CD4-positive, alpha-beta T cell (primary cell): ENCODE measurements at regions not wholly inside any gene's neighbourhood (a gene's known extent, or its start where the extent isn't known, plus 50 kb on each side); places are given as distances from the start of the nearest gene placed in this dataset.

ENCODE experiments used
- ATAC-seq: fragments of 200-7000 bp; cut with Tn5 transposase; one replicate; pipeline ENCODE4 v1.10.0; 2022; ENCODE audit warnings: mild to moderate bottlenecking; ENCODE audit not compliant: poor library complexity
- CTCF ChIA-PET: fragments of 350-600 bp; sonication (Branson Sonifier 250); formaldehyde crosslinking; loops from one replicate; lab custom pipeline; 2021; ENCODE audit warnings: antibody characterized with exemption, inconsistent platforms; lab: Charles Lee
- POLR2A ChIA-PET: fragments of 350-600 bp; sonication (Branson Sonifier 250); formaldehyde crosslinking; loops from one replicate; lab custom pipeline; 2021; ENCODE audit warnings: antibody characterized with exemption, inconsistent platforms; lab: Charles Lee
- DNase-seq, 14 experiments: peaks; one replicate each; pipeline ENCODE4 v3.0.0-alpha.2; 2013 to 2020; ENCODE audit warnings: mixed read lengths in 2 of 14
- H3K27ac ChIP-seq, 2 donors: one replicate each; pipeline versions ENCODE4 v1.5.1 to v1.7.0; 2013; ENCODE audit warnings: low read length in 2 of 2, low read depth in 1 of 2, mild to moderate bottlenecking in 1 of 2
- H3K27me3 ChIP-seq, 2 experiments: 1 replicate in 1 of 2; 2 replicates in 1 of 2; pipeline versions ENCODE4 v1.6.1 to v1.7.0; 2013; ENCODE audit warnings: low read length in 2 of 2, control low read depth in 1 of 2, mild to moderate bottlenecking in 1 of 2, moderate library complexity in 1 of 2; ENCODE audit not compliant: insufficient read depth in 2 of 2, control insufficient read depth in 1 of 2
- H3K36me3 ChIP-seq: one replicate; pipeline ENCODE4 v1.6.1; 2013; ENCODE audit warnings: low read length, control low read depth; ENCODE audit not compliant: insufficient read depth
- H3K4me1 ChIP-seq: one replicate; pipeline ENCODE4 v1.6.1; 2013; ENCODE audit warnings: low read length, control low read depth; ENCODE audit not compliant: insufficient read depth
- H3K4me3 ChIP-seq: one replicate; pipeline ENCODE4 v1.5.1; 2013; ENCODE audit warnings: mild to moderate bottlenecking, low read length, moderate library complexity
- H3K9me3 ChIP-seq, 2 experiments: 1 replicate in 1 of 2; 2 replicates in 1 of 2; pipeline versions ENCODE4 v1.6.1 to v1.7.0; 2013; ENCODE audit warnings: low read length in 2 of 2, mild to moderate bottlenecking in 2 of 2, control low read depth in 1 of 2, moderate library complexity in 1 of 2; ENCODE audit not compliant: control insufficient read depth in 1 of 2, insufficient read depth in 1 of 2
- H3K27ac Mint-ChIP-seq: one replicate; pipeline ENCODE4 v1.8.0; 2020; ENCODE audit warnings: mixed read lengths
- H3K27me3 Mint-ChIP-seq: one replicate; pipeline ENCODE4 v1.8.0; 2021; ENCODE audit warnings: mixed read lengths
- H3K36me3 Mint-ChIP-seq: one replicate; pipeline ENCODE4 v1.8.0; 2021; ENCODE audit warnings: low read depth, mixed read lengths
- H3K4me1 Mint-ChIP-seq: one replicate; pipeline ENCODE4 v1.8.0; 2021; ENCODE audit warnings: low read depth, mixed read lengths
- H3K4me3 Mint-ChIP-seq: one replicate; pipeline ENCODE4 v1.8.0; 2020; ENCODE audit warnings: mild to moderate bottlenecking, mixed read lengths
- H3K9me3 Mint-ChIP-seq: one replicate; pipeline ENCODE4 v1.8.0; 2020; ENCODE audit warnings: mixed read lengths
- intact Hi-C, 2 experiments: fragments of 100-400 bp; cut with DNase I in 1 of 2; cut with micrococcal nuclease in 1 of 2; formaldehyde crosslinking; loops; one replicate each; pipeline versions ENCODE4 v1.15.1 to v1.9.0; 2023 to 2025; cut with DNase I, micrococcal nuclease
- TF ChIP-seq, protein P1 (sequence below): fragments of 200-600 bp; IDR thresholded peaks from one replicate; pipeline ENCODE4 v1.8.0; 2022; ENCODE audit warnings: antibody characterized with exemption, mild to moderate bottlenecking

DNA sequence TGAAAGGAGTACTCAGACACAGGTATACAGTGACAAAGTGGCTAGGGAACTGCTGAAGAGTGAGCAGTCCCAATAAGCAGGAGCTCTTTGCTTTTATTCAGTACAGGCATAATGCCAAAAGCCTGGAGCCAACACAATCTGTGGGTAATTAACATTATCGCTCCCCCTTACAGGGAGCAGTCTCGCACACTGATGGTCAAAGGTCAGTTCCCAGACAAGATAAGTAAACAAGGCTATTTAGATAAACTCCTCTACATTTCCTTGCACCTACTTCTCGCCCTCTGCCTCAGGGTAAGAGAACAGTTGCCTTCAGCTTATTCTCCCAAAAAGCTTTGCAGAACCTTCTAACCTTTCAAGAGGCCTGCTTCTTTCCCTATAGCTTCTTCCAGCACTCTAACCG, 73.9 kb upstream of the TAF9B start:
- POLR2A ChIA-PET: no interaction called here
- Mint-ChIP-seq H3K27me3 (no peaks in the 10 kb centered on the region), H3K36me3 (no peaks in the 10 kb centered on the region), H3K4me1 (no peaks in the 10 kb centered on the region), H3K27ac (no peak overlapping the region), H3K9me3 (peaks cover 3% of the 10 kb centered on the region), H3K4me3 (no peak overlapping the region)
- DNase-seq (no peak), ATAC-seq (no peak)
- Histone ChIP-seq H3K27ac (no peak overlapping the region), H3K9me3 (no peaks in the 10 kb centered on the region), H3K4me3 (no peak overlapping the region), H3K27me3 (no peaks in the 10 kb centered on the region), H3K36me3 (no peaks in the 10 kb centered on the region), H3K4me1 (no peaks in the 10 kb centered on the region)
- TF ChIP-seq, protein P1, sequence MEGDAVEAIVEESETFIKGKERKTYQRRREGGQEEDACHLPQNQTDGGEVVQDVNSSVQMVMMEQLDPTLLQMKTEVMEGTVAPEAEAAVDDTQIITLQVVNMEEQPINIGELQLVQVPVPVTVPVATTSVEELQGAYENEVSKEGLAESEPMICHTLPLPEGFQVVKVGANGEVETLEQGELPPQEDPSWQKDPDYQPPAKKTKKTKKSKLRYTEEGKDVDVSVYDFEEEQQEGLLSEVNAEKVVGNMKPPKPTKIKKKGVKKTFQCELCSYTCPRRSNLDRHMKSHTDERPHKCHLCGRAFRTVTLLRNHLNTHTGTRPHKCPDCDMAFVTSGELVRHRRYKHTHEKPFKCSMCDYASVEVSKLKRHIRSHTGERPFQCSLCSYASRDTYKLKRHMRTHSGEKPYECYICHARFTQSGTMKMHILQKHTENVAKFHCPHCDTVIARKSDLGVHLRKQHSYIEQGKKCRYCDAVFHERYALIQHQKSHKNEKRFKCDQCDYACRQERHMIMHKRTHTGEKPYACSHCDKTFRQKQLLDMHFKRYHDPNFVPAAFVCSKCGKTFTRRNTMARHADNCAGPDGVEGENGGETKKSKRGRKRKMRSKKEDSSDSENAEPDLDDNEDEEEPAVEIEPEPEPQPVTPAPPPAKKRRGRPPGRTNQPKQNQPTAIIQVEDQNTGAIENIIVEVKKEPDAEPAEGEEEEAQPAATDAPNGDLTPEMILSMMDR: no peak
- intact Hi-C loops: no loop called here
- CTCF ChIA-PET: no interaction called here

GRCh38 chrX:78199851-78200250, 60.4 kb upstream of the TAF9B start:
- DNase-seq: peak in 5 of 14 experiments; percentile 0 to 56 (median 27)
- no peak overlapping the region for H3K27ac Mint-ChIP-seq
- Histone ChIP-seq H3K27me3 (no peaks in the 10 kb centered on the region), H3K27ac (no peak overlapping the region), H3K36me3 (no peaks in the 10 kb centered on the region), H3K4me1 (no peaks in the 10 kb centered on the region), H3K4me3 (no peak overlapping the region), H3K9me3 (no peaks in the 10 kb centered on the region)
- no peaks in the 10 kb centered on the region for H3K36me3 Mint-ChIP-seq
- TF ChIP-seq, protein P1: peak; percentile 52
- intact Hi-C loops: no loop called here
- CTCF ChIA-PET: interaction anchor here (0.6 kb wide), 3 partner anchors 13 to 34 kb away, joined by 3 read pairs; no protein-coding TSS in a partner anchor
- H3K4me1 Mint-ChIP-seq: no peaks in the 10 kb centered on the region
- H3K9me3 Mint-ChIP-seq: no peaks in the 10 kb centered on the region
- H3K4me3 Mint-ChIP-seq: no peak overlapping the region
- POLR2A ChIA-PET: interaction anchor here (0.6 kb wide), 1 partner anchor 122 kb away, joined by 3 read pairs; no protein-coding TSS in a partner anchor
- H3K27me3 Mint-ChIP-seq: no peaks in the 10 kb centered on the region
- no peak for ATAC-seq
